Mesenteric fat pad (tissue), 1 donor: ENCODE measurements at regions not wholly inside any gene's neighbourhood (a gene's known extent, or its start where the extent isn't known, plus 50 kb on each side); places are given as distances from the start of the nearest gene placed in this dataset.

Source experiments
- DNase-seq: peaks from one replicate; pipeline ENCODE4 v3.0.0-alpha.2; 2020; ENCODE audit warnings: low spot score
- donor health status: DM: yes; HTN: yes; CAD: no.

DNA sequence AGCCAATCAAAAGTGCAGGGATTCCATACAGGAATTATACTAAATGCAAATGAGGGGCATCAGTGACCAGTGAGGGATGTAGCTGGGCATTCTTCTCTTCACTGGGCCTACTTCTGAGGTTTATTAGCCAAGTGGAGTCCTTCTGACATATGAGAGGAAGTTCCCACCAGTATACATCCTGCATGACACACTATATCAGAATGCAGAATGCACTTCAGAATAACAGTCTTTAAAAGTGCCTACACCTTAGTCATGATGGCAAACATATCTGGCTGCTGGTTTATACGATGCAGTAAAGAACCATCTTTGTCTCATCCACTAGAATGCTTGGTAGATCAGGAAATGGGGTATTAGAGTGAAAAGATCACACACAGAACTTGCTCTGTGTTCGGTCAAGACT, 180.3 kb upstream of the PPARGC1A start:
- DNase-seq, result no peak

DNA sequence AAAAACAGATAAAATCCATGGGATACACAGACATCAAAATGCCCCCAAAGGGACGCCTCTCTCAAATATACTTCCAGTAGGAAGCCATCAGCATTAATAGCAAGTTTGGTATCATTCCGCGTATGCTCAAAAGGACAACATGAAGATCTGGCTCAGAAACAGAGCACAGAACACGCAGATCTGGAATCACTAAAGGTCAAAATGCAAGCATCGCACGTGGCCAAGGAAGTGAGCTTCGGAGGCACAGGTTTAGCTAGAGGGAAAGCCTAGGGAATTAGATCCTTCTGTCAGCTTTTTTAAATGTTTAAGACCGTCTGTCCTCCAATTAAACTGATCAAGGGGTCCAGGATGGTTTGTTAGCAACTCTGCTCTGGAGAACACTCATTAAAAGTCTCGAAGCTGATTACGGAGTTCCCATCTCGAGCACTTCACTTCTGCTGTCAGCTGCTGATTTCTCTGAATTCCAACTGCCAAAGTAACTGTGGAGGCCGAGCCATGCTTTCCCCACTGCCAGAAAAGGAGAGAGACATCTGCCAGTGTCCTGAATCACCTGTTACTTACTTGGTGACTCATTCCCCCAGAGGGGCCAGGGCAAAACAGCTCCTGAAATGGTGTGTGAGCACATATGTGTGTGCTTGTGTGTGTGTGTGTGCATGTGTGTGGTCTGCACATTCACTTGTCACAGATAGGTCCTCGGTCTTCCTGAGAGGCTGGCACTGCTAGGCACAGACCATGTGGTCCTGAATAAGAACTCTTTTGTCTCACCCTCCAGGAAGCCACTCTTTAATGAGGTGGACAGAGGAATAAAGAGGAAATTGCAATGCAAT, 177.7 kb upstream of the PPARGC1A start:
- DNase-seq, result no peak

DNA sequence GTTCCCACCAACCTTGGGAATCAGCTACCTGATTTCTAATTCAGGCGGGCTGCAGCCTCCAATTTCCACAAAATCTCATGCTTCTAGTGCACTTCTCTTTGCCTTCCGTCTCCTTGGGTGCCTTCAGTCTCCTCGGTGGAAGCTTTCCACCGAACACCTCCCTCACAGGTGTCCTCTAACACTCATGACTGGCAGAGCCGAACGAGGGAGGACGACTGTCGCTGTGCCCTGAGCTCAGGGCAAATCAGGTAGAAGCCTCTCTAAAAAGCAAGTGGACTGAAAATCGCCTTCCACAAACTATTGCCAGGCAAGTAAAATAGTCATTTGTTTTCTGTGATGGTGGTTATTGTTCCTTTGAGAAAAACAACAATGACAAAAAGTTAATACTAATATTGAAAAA, 176.1 kb upstream of the PPARGC1A start:
- DNase-seq, result no peak

DNA sequence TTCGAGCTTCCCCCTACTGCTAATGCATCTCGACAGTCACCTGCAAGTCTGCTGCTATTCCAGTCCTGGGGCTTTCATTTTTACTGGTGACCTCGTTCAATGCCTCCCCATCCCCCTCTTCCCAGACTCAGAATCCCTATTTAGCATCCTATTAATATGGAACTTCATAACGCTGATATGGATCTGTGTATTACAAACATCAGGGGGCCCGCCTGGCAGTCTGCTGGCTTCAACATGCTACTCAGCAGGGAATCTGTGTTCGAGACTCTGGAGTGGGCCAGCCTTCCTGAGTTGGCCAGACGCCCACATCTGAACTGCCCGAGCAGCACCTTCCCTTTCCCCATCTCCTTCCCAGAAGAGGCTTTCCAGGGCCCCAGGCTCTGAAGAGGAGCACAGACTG, 173.9 kb upstream of the PPARGC1A start:
- DNase-seq, result no peak

DNA sequence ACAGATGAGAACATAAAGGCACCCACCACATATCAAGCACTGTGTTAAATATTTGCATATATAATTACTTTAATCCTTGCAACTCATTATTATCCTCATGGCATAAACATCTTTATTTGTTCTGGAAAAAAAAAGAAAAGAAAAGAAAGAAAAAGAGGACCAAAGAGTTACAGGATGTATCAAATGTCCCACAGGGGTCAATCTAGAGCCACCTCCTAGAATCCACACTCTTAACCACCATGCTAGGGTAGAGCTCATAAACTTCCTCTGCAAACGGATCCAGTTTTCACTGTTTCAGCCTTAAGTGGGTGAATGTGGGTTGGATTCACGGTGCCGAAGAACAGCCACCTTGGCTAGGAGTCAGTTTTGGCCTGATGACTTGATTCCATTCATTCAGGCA, 171.1 kb upstream of the PPARGC1A start:
- DNase-seq, result no peak

DNA sequence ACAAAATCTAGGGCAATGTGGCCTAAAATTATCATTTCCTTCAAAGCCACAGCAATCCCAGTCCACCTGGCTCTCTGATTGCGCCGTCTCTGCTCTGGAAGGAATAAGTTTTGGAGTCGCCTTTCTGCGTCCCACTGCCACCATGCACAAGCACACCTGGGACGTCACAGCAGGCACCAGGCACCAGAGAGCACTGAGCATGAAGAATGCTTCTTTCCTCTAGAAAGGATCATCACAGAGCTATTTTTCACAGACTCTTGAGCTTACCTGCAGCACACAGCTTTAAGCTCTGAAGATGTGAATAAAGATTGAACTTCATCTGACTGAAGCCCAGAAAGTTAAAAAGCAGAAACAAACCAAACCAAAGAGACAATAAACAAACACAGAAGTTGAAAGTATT, 170.0 kb upstream of the PPARGC1A start:
- no peak for DNase-seq

DNA sequence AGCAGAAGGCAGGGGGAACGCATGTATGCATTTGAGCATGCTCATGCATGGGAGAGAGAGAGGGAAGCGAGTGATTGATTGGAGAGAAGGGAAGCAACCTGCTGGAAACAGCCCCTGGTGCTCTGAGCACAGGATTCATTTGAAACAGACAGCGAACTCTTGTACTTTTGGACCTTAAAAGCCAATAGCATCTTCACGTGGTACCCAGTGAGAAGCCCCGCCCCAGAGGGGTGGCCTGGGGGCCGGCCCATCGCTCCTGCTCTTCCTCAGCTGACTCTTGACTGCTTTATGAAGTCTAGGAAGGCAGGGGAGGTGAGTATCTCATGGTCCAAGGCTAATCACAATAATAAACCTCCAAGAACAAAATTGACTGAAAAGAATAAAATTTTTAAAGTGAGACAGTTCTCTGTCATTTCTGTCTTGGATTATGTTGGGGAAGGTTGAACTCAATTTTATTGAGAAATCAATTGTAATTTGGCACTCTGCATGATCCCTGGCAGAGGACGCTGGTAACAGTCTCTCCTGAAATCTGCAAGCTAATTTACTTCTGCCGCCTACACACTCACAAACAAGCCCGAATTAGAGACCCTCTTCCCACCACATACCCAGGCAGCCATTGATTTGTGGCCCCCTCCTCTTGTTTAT, 168.2 kb upstream of the PPARGC1A start:
- DNase-seq, result no peak

DNA sequence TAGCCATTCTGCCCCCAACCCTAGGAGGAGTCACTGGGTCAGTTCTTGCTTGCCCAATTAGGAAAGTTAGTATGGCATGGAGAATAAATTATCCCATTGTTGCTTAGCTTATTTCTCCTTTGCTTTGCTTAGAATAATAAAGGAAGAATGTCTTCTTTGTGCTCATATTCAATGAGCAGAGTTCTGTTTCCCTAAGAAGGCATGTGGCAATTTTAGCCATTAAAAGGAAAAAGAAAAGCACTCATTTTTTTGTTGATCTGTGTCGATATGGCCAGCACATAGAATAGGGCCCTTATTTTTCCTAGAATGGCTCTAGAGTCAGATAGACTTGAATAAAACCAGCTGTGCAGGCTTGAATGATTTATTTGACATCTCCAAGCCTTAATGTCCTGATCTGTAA, 166.4 kb upstream of the PPARGC1A start:
- DNase-seq, result no peak

DNA sequence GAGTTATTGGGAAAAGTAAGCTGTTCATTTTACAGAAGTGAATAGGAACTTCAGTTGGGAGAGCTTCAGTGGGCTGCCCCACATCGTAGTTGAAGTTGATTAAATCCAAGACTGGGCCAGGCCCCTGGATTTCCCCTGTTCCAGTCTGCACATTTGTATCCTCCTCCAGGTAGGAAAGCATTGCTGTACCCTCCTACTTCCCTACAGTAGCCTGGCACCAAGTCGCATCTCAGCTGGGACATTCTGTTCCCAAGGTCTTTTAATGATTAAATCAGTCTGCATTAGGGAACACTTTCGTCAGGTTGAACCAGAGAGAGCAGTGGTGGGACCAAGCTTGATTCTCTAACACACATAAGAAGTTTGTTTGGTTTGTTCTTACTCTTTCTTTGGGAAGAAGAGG, 165.8 kb upstream of the PPARGC1A start:
- DNase-seq, result no peak

DNA sequence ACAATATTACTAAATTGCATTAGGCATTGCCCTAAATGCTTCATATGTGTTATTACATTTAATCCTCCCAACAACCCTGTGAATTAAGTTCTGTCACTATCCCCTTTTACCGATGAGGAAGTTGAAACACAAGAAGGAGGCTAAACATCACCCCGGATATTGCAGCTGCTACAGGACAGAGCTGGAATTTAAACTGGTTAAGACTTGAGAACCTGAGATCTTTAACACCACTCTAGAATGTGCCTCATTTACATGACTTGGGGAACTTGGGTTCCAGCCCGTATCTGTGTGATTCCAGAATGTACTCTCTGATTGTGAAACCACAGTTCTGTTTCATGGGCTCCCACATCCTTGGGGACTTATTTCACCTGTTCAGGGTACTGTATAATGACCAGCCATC, 165.1 kb upstream of the PPARGC1A start:
- DNase-seq, result no peak

DNA sequence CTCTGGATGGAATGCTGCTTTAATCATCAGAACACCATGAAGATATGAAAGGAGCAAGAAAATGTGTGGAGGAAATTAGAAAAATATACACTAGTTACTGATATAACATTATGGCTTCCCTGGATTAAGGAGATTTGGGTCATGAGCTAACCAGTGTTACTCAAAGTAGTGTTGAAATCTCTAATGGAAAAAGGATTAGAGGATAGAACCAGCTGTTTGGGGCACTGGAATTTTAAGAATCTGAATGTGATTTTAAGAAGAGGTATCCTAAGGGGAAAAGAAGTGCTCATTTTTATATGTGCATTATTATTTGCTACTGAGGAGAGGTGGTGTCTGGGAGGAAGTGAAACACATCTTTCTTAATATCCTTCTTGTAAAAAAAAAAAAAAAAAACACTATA, 164.1 kb upstream of the PPARGC1A start:
- DNase-seq, result no peak

DNA sequence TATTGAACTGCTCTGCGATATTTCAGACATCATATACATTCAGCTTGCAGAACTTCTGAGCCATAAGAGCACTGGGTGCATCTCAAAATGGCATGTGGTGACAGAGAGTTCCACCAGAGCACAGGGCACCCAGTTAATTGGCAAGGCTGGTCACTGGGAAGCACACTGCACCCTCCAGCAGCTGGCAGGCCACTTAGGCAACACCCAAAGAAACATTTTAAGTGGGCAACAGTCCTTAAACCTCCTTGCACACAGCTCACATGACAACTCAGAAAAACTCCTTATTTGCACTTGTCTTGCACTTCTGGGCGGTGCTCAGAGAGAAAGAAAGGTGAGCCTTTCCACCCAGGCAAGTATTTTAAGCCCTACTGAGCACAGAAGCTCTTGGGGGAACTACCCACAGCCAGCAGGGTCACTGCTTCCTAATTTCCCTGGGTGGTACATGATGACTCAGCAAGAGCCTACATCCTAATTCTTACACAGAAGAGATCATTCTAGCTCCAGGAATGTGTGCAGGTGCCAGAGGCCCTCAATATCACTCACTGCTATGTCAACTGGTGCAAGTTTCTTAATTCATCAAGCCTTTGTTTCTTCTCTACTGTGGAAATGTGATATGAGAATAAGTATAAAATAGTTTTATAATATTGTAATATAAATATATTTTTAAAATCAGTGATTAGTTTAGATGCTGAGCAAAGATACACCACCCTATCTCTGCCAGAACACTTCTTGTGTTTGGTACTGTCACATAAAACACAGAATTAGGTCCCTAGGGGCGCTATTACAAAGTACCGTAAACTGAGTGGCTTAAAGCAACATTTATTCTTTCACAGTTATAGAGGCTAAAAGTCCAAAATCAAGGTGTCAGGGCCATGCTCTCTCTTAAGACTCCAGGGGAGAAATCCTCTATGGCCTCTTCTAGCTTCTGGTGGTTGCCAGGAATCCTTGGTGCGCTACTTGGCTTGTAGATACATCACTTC, 155.1 kb upstream of the PPARGC1A start:
- DNase-seq, result no peak

DNA sequence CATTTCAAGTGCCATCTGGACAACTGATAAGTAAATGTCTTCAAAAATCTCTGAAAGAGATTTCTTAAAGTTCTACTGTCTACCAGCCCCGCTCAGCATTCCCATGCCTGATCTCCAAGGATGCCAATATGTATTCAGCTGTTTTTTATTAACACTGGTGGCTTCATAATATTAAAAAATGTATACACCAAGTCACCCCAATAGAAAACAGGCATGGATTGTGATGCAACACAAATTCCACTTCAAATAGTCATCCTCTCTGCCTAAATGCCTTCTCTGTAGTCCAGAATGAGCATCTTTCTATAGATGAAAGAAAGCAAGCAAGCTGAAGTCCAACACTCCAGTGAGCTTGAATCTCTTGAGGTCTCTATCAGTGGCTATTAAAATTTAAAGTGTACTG, 152.2 kb upstream of the PPARGC1A start:
- no peak for DNase-seq

DNA sequence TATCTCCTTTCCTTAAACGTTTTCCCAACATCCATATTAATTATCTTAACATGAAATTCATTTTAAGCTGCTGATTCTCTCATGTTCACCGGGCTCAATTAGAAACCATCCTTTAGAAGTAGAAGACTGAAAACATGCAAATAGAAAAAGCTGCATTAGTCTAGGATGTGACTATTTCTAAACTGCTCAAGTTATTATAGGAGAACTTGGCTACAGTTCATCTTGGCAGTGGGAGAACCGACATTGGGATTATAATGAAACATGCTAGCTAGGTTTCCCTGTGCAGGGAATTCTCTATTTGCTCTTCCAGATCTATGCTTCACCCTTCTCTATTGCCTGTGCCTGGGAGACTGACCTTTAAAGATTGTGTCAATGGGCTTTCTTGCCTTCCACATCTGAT, 151.0 kb upstream of the PPARGC1A start:
- DNase-seq, result no peak

DNA sequence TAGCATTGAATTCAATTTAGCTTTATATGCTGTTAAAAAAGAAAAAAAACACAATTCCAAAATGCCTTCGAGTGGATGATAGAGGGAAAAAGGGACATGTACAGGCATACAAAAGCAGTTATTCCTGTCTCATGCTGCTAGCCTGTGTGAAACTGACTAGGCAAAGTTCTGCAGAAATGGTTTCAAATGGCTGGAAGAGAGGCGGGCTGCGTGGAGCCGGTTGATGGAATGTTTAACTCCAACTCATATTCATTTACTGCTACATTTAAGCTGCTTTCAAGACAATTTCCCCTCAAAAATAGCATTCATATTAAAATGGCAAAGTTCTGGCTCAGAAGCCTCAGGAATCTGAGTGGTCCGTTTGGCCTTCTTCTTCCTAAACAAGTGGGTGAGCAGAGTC, 143.8 kb upstream of the PPARGC1A start:
- no peak for DNase-seq

DNA sequence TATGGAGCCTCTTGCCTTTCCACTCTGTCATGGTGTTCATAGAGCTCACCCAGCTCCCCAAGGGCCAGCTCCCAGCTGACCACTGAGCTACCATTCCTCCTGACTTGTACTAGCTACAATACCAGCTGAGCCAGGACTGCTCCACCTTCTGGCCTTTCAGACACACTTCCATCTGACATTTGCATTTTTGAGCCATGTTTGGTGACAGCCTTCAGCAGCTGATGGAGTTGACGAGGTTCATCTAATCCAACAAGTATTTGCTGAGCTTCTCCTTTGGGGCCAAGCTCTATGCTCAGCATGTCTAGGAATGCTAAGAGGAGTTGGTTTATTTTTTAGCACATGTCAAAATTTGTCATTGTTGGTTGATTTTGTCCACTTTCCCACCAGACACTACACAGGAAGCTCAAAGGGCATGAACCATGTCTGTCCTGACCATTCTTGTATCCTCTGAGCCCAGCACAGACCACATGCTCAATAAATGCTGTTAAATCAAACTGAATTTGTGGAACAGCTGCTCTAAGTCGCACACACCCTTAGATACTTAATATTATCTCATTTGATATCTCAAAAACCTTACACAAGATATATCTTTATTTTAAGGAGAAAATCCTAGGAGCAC, 142.6 kb upstream of the PPARGC1A start:
- DNase-seq, result no peak

DNA sequence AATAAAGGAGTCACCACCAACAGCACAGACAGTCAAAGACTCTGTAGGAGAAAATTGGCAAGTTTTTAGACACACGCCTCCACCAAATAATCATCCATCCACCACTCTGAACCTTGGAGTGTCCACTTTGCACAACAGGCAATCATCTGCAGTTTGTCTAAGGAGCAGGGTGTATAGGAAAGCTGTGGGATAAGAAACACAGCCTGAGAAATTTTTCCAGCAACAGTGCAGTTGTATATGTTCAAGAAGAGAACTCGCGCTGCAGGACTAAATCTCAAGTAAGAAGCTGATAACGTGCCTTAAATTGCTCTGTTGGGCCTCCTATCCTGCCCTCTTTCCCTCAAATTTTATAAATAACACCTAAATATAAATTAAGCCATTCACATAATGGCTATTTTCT, 136.7 kb upstream of the PPARGC1A start:
- no peak for DNase-seq

DNA sequence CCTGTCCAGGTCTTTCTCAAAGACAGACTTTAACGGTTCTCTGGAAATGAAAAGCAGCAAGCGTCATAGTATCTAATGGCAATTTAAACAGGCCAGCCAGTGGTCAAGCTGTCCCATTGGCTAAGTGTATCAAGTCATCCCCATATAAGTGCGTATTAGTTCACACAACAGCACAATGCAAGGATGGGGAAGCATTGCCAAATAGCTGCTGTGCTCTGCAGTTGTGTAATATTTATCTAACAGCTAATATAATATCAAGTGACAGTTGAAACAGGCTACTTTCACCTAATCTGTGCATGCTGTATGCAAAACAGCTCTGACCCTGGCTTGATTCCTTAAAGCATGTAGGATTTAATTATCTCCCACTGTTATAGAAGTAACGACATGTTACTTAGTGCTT, 134.8 kb upstream of the PPARGC1A start:
- no peak for DNase-seq

DNA sequence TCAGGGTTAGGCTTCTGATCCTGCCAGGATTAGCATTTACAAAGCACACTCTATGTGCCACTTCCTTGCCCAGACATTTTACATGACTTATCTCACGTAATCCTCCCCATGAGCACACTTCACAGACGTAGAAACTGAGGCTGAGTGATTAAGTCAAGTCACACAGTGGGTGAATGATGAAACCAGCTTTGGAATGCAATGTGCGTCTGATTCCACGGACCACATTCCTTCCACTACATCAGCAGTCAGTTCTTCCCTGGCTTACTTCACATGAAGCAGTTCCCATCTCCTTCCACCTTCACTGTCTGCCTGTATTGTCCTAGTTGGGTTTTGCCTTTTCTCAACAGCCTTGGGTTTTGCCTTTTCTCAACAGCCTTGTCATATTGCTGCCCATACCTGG, 134.3 kb upstream of the PPARGC1A start:
- no peak for DNase-seq

DNA sequence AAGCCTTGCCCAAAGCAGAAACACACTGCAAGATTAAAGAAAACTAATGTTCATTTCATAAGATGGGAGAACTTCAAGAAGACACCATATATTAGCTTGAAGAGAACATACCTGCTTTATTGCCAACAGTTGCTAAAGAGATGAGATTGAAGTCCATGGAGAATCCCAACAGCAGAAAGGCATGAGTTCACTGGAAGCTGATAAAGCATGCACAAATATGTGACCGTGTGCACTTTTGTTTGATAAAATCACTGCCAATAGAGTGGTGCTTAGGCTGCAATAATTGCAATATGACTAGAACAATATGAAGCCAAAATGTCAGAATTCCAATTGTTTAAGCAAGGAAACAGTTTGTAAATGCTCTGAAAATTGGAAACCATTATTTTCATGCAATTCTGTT, 125.9 kb upstream of the PPARGC1A start:
- DNase-seq, result no peak

DNA sequence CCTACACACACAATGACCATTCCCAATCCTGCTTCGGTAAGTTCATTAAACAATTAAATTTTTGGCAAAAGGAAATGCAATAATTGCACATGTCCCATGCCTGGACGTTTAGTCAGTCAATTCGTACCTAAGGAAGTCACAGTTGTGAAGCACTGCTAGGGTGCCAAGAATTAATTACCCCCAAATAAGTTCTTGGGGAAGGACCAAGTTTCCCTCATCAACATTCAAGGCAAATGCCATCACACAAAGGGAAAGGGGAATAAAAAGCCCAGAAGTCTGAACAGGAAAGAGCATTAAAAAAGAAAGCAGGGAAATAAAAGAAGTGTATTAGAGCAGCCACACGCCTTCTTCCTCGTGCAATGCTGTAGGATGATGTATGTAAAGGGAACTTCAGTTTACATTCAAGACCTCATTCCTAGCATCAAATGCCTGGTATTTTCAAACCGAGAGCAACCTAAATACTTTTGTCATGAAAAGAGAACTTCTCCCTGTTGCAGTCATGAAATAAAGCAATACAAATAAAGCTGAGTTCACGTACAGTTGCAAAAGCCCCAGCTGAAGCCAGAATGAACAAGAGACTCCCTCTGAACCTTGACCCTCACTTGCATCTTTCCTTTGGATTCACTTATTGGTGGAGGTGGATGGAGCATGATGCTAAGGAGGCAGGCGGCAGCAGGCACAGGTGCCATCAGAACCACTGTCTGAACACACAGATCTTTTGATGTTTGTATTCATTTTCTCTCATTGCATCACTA, 124.0 kb upstream of the PPARGC1A start:
- no peak for DNase-seq
